B cell (primary cell): ENCODE measurements at regions not wholly inside any gene's neighbourhood (a gene's known extent, or its start where the extent isn't known, plus 50 kb on each side); places are given as distances from the start of the nearest gene placed in this dataset.

Source experiments
- EZH2 ChIP-seq: IDR thresholded peaks from 2 replicates; pipeline ENCODE4 v1.6.1; 2012; ENCODE audit warnings: borderline replicate concordance, low read depth, mild to moderate bottlenecking, moderate library complexity, low read length; ENCODE audit not compliant: insufficient read depth, poor library complexity, severe bottlenecking
- TF ChIP-seq, protein P1 (sequence below): fragments of 200-600 bp; IDR thresholded peaks from one replicate; pipeline ENCODE4 v1.8.0; 2022; ENCODE audit warnings: antibody characterized with exemption, mild to moderate bottlenecking

DNA sequence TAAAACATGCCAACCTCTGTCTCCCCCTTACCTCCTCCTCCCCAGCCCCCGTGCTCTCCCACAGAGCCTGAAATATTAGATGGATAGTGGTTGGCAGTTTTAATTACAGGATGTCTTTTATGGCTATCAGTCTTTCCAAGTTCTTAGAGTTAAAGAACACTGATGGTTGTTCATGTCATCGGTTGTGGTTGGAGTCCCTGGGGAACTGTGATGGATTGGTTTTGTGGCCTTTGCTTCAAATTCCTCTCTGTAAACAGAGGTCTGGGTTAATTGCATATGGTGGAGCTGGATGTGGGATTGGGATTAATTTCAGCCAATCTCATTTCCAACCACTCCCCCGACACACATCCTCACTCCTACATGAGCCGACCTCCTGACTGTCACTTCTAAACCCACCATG lies 164.5 kb upstream of the PROK2 start:
- TF ChIP-seq, protein P1, sequence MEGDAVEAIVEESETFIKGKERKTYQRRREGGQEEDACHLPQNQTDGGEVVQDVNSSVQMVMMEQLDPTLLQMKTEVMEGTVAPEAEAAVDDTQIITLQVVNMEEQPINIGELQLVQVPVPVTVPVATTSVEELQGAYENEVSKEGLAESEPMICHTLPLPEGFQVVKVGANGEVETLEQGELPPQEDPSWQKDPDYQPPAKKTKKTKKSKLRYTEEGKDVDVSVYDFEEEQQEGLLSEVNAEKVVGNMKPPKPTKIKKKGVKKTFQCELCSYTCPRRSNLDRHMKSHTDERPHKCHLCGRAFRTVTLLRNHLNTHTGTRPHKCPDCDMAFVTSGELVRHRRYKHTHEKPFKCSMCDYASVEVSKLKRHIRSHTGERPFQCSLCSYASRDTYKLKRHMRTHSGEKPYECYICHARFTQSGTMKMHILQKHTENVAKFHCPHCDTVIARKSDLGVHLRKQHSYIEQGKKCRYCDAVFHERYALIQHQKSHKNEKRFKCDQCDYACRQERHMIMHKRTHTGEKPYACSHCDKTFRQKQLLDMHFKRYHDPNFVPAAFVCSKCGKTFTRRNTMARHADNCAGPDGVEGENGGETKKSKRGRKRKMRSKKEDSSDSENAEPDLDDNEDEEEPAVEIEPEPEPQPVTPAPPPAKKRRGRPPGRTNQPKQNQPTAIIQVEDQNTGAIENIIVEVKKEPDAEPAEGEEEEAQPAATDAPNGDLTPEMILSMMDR, result no peak
- TF ChIP-seq EZH2, result no peak
